Large intestine (tissue), 3 donors: ENCODE measurements at regions not wholly inside any gene's neighbourhood (a gene's known extent, or its start where the extent isn't known, plus 50 kb on each side); places are given as distances from the start of the nearest gene placed in this dataset.

Experiments used
- DNase-seq, 2 donors: peaks; one replicate each; pipeline versions ENCODE4 v3.0.0 to v3.0.0-alpha.2; 2013
- H3K27ac ChIP-seq: one replicate; pipeline ENCODE4 v1.5.1; 2013; ENCODE audit warnings: low read length
- H3K27me3 ChIP-seq: 2 replicates; pipeline ENCODE4 v1.6.1; 2013; ENCODE audit warnings: low read length; ENCODE audit not compliant: control insufficient read depth, insufficient read depth
- H3K36me3 ChIP-seq: 2 replicates; pipeline ENCODE4 v1.6.1; 2013; ENCODE audit warnings: low read length; ENCODE audit not compliant: control insufficient read depth, insufficient read depth
- H3K4me1 ChIP-seq: one replicate; pipeline ENCODE4 v1.6.1; 2013; ENCODE audit warnings: low read length; ENCODE audit not compliant: control insufficient read depth, insufficient read depth
- H3K4me3 ChIP-seq: one replicate; pipeline ENCODE4 v1.5.1; 2013; ENCODE audit warnings: low read length
- H3K9me3 ChIP-seq: one replicate; pipeline ENCODE4 v1.6.1; 2013; ENCODE audit warnings: mild to moderate bottlenecking, low read depth, low read length, moderate library complexity; ENCODE audit not compliant: control insufficient read depth
- WGBS: methylation state at CpG from one replicate; pipeline ENCODE4 v1.1.5; 2013; ENCODE audit warnings: low lambda C conversion rate; ENCODE audit not compliant: insufficient coverage; 5-methylcytosine and 5-hydroxymethylcytosine counted together

- Histone ChIP-seq H3K4me1 (no peaks in the 10 kb centered on the region), H3K4me3 (no peak overlapping the region), H3K9me3 (peaks cover 5% of the 10 kb centered on the region), H3K27ac (no peak overlapping the region), H3K36me3 (no peaks in the 10 kb centered on the region), H3K27me3 (no peaks in the 10 kb centered on the region)
- no peak for DNase-seq
- no CpG with 5 or more reads among the region's 1 CpG for WGBS
Measured at GRCh38 chr13:27673911-27674310, 52.2 kb downstream of the POLR1D start.

DNA sequence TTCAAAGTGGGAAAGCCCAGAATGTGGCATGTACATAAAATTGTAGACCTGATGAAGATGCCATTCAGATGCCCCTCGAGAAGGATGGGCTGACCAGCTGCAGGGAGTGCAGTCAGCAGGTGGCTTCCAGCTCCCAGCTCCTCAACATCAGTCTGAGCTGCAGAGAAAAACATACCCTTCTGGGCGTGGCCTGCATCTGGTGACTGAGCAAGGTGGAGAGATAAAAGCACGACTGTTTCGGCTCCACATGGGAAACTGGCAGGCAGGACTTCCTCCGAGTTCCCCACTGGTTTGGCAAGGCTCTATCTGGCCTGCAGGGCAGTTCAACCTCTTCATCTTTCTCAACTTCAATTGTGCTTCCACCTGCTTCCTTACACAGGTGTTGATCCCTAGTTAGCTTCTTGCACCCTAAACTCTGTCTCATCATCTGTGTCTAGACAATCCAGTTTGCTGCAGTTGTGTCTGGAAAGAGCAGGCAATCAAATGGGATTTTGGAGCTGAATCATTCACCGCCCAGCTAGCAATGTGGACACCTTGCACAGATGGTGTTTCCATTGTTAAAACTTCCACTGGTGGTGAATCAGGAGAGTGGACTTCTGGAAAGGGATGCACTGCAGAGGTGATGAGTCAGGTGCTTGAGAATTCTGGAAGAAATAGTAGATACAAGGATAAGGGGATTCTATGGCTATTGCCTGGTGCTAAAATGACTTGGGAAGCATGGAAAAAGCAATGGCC lies 56.8 kb downstream of the POLR1D start:
- no CpG with 5 or more reads among the region's 6 CpGs for WGBS
- no peaks in the 10 kb centered on the region for H3K36me3 ChIP-seq
- peak; percentile 26 to 52 for DNase-seq
- H3K4me1 ChIP-seq = no peaks in the 10 kb centered on the region
- no peak overlapping the region for H3K4me3 ChIP-seq
- peaks cover 4% of the 10 kb centered on the region for H3K27me3 ChIP-seq
- H3K9me3 ChIP-seq = no peaks in the 10 kb centered on the region
- H3K27ac ChIP-seq = no peak overlapping the region

DNA sequence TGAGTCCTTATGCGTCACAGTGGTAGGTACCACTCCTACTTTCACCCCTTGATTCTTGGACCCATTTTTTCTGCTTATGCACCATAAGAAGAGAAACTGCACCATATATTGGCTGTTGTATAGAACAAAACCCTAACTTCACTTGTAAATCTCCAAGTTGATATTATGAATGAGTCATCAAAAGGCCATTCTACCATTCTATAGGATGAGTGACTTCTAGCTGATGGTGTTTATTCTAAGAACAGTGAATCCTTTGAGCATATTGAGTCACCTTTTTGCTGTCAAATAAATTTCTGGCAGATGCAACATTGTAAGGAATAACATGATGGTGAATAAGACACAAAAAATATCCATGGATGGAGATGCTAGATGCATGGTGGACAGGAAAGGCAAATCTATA lies 57.7 kb downstream of the POLR1D start:
- H3K27ac ChIP-seq = no peak overlapping the region
- no peaks in the 10 kb centered on the region for H3K4me1 ChIP-seq
- WGBS = no CpG with 5 or more reads among the region's 1 CpG
- no peaks in the 10 kb centered on the region for H3K36me3 ChIP-seq
- H3K9me3 ChIP-seq = no peaks in the 10 kb centered on the region
- H3K4me3 ChIP-seq = no peak overlapping the region
- peaks cover 5% of the 10 kb centered on the region for H3K27me3 ChIP-seq
- no peak for DNase-seq

- Histone ChIP-seq H3K4me1 (no peaks in the 10 kb centered on the region), H3K4me3 (no peak overlapping the region), H3K27me3 (peaks cover 5% of the 10 kb centered on the region), H3K27ac (no peak overlapping the region), H3K9me3 (no peaks in the 10 kb centered on the region), H3K36me3 (no peaks in the 10 kb centered on the region)
- 100% methylated on average over 1 of the region's 5 CpGs for WGBS
- no peak for DNase-seq
Measured at GRCh38 chr13:27679896-27680295, 58.2 kb downstream of the POLR1D start.

DNA sequence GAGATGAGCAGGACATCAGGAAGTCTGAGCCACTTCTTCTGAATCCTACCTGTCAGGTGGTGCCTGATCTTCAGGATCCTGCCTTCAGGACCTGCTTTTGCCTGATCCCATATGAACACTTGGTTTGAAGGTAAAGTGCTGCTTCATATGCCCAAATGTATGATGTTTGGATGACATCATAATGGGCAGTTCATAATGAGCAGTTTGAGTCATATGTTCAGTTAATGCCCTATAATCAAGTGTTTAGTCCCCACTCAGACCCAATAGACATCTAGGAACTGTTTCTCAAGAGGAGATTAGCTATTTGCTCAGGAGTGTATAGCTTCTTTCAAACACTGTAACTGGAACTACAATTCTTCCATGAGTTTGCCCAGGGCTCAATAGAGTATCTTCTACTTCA lies 58.8 kb downstream of the POLR1D start:
- H3K27ac ChIP-seq = no peak overlapping the region
- no peaks in the 10 kb centered on the region for H3K9me3 ChIP-seq
- H3K36me3 ChIP-seq = no peaks in the 10 kb centered on the region
- H3K4me1 ChIP-seq = no peaks in the 10 kb centered on the region
- no peak for DNase-seq
- H3K4me3 ChIP-seq = no peak overlapping the region
- H3K27me3 ChIP-seq = peaks cover 5% of the 10 kb centered on the region

DNA sequence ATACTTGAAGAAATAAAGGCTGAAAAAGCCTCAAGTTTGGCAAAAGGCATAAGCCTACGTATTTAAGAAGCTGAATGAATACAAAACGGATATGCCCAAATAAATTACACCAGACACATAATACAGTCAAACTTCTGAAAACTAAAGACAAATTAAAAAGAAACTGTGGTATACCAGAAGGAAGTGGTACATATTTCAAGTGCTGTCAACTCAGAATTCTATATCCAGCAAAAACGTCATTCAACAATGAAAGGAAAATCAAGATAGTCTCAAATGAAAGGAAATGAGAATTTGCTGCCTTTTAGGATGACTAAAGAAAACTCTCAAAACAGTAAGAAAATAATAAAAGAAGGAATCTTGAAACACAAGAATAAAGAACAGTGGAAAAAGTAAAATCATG lies 69.5 kb downstream of the POLR1D start:
- Histone ChIP-seq H3K9me3 (no peaks in the 10 kb centered on the region), H3K27ac (no peak overlapping the region), H3K4me1 (no peaks in the 10 kb centered on the region), H3K4me3 (no peak overlapping the region), H3K27me3 (no peaks in the 10 kb centered on the region), H3K36me3 (no peaks in the 10 kb centered on the region)
- WGBS = no CpG with 5 or more reads among the region's 3 CpGs
- DNase-seq = no peak

- no peaks in the 10 kb centered on the region for H3K9me3 ChIP-seq
- no CpG with 5 or more reads among the region's 3 CpGs for WGBS
Measured at GRCh38 chr13:27696731-27697130, 75.0 kb downstream of the POLR1D start.

GRCh38 chr13:27699952-27700351 lies 78.3 kb downstream of the POLR1D start:
- Histone ChIP-seq H3K27me3 (no peaks in the 10 kb centered on the region), H3K36me3 (no peaks in the 10 kb centered on the region), H3K4me3 (no peak overlapping the region), H3K27ac (no peak overlapping the region), H3K4me1 (no peaks in the 10 kb centered on the region), H3K9me3 (no peaks in the 10 kb centered on the region)
- 100% methylated on average over 3 of the region's 4 CpGs for WGBS
- no peak for DNase-seq

More at GRCh38 chr13:27696731-27697130, 75.0 kb downstream of the POLR1D start:
- Histone ChIP-seq H3K27ac (no peak overlapping the region), H3K36me3 (no peaks in the 10 kb centered on the region), H3K4me3 (no peak overlapping the region), H3K27me3 (no peaks in the 10 kb centered on the region), H3K4me1 (no peaks in the 10 kb centered on the region)
- DNase-seq = no peak

DNA sequence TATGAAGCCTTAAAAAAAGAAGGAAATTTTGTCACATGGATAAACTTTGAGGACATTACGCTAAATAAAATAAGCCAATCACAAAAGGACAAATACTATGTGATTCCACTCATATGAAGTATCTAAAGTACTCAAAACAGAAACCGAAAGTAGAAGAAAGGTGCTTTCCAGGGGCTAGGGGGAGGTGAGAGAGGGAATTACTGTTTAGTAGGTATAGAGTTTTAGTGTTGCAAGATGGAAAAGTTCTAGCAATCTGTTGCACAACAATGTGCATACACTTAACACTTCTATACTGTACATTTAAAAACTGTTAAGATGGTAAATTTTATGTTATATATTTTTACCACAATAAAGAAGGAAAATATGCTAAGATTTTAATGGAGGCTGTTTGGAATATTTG lies 83.0 kb downstream of the POLR1D start:
- DNase-seq = no peak
- no peaks in the 10 kb centered on the region for H3K36me3 ChIP-seq
- no peak overlapping the region for H3K27ac ChIP-seq
- H3K4me1 ChIP-seq = no peaks in the 10 kb centered on the region
- no peak overlapping the region for H3K4me3 ChIP-seq
- H3K27me3 ChIP-seq = peaks cover 5% of the 10 kb centered on the region
- H3K9me3 ChIP-seq = no peaks in the 10 kb centered on the region
- WGBS = 100% methylated on average over 2 of the region's 2 CpGs

DNA sequence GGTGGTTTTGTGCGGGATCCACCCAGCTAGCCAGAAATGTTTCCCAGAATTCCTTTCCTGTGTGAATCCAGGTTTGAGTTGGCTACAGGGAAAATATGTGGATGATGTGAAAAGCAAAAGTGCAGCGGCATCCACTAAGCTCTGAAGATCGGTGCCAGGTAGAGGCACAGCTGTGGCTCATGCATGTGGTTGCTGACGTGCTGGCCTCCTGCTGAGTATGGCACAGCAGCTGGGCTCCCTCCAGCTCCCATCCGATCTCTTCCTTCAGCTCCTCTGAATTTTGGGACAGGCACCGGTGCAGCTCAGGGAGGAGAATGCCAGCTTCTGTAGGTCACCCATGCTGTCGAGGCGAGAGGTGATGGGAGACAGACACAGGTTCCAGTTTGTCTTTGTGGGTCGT lies 84.0 kb upstream of the GSX1 start:
- DNase-seq = no peak
- no peaks in the 10 kb centered on the region for H3K9me3 ChIP-seq
- WGBS = no CpG with 5 or more reads among the region's 9 CpGs
- H3K4me3 ChIP-seq = no peak overlapping the region
- H3K36me3 ChIP-seq = no peaks in the 10 kb centered on the region
- H3K27me3 ChIP-seq = peaks cover 5% of the 10 kb centered on the region
- no peak overlapping the region for H3K27ac ChIP-seq
- no peaks in the 10 kb centered on the region for H3K4me1 ChIP-seq

GRCh38 chr13:27709779-27710178 lies 82.5 kb upstream of the GSX1 start:
- no peaks in the 10 kb centered on the region for H3K4me1 ChIP-seq
- WGBS = 33% methylated on average over 1 of the region's 1 CpG
- H3K4me3 ChIP-seq = no peak overlapping the region
- peaks cover 5% of the 10 kb centered on the region for H3K27me3 ChIP-seq
- no peaks in the 10 kb centered on the region for H3K36me3 ChIP-seq
- no peak for DNase-seq
- no peak overlapping the region for H3K27ac ChIP-seq
- no peaks in the 10 kb centered on the region for H3K9me3 ChIP-seq
